Mesenteric fat pad (tissue), 1 donor: ENCODE measurements at regions not wholly inside any gene's neighbourhood (a gene's known extent, or its start where the extent isn't known, plus 50 kb on each side); places are given as distances from the start of the nearest gene placed in this dataset.
"Not testable (repeated sequence)": the region's sequence is repeated elsewhere in the genome, so short reads cannot be mapped to it uniquely, and the experiment has no call there.

ENCODE experiments used
- DNase-seq: peaks from one replicate; pipeline ENCODE4 v3.0.0-alpha.2; 2020; ENCODE audit warnings: low spot score
- donor health status: DM: yes; HTN: yes; CAD: no.

DNA sequence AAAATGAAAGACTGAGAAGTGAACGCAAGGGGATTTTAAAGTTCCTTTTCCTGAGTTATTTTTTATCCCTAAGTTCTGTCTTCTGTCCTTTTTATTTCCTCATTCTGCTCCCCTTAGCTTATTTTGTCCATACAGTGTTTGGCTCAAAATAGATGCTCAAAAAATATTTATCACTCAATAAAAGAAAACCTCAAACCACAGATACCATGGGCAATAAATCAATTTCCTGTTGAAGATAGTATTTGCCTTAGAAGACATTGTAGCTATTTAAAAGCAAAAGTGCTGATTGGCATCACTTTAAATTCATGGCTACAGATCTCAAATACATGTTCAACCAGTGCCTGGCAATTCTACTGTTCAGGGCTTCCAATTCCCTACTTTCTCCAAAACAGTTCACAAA, 316.5 kb upstream of the ADAMTS9 start:
- DNase-seq, result no peak

DNA sequence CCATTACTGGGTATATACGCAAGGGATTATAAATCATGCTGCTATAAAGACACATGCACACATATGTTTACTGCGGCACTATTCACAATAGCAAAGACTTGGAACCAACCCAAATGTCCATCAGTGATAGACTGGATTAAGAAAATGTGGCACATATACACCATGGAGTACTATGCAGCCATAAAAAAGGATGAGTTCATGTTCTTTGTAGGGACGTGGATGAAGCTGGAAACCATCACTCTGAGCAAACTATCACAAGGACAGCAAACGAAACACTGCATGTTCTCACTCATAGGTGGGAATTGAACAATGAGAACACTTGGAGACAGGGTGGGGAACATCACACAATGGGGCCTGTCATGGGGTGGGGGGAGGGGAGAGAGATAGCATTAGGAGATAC, 313.3 kb upstream of the ADAMTS9 start:
- not testable (repeated sequence) for DNase-seq

DNA sequence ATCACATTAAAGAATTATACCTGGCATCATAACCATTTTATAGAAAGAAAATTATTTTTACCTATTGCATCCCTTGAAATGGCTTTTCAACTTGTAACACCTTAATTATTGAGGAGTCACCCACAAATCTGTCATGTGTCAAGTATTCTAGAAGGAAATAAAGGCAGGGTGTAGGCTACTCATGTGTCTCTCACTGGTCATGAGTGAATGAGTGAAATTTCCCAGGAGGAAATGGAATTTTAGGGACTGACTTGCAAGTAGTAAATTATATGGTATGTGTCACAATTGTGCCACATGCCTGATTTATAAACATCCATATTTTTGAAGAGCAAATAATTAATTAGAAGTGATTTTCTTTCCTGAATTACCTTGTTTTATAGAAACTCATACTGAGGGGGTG, 310.5 kb upstream of the ADAMTS9 start:
- DNase-seq, result no peak

DNA sequence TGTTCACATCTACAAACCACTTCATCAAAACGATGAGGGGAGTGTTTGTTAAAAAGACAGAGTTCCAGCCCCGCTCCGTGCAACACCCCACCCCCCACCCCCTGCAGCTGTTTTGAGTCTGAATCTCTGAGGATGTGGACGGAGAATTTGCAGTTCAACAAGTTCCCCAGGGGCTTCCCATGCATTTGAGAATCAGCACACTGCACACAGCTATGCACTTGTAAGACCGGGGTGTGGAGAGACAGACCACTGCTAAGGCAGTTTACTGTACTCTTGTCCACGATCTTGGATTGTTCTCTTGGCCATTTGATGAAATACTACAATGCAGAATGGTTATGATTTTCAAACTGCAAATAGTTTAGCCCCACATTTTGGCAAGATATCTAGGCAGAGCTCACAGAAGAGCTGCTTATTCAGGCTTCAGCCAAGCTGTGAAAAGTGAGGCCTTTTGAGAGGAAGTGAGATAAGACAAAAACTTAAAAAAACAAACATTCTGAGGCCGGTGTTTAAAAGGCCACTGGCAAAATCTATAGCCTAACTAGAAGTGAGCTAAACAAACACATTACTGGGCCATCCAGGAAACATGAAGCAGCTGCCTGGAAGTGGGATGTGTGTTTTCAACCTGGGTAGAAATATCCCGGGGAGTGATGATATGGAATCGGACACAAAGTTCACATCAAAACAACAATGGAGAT, 308.2 kb upstream of the ADAMTS9 start:
- DNase-seq, result no peak

GRCh38 chr3:64993781-64994180, 306.0 kb upstream of the ADAMTS9 start:
- DNase-seq, result no peak

DNA sequence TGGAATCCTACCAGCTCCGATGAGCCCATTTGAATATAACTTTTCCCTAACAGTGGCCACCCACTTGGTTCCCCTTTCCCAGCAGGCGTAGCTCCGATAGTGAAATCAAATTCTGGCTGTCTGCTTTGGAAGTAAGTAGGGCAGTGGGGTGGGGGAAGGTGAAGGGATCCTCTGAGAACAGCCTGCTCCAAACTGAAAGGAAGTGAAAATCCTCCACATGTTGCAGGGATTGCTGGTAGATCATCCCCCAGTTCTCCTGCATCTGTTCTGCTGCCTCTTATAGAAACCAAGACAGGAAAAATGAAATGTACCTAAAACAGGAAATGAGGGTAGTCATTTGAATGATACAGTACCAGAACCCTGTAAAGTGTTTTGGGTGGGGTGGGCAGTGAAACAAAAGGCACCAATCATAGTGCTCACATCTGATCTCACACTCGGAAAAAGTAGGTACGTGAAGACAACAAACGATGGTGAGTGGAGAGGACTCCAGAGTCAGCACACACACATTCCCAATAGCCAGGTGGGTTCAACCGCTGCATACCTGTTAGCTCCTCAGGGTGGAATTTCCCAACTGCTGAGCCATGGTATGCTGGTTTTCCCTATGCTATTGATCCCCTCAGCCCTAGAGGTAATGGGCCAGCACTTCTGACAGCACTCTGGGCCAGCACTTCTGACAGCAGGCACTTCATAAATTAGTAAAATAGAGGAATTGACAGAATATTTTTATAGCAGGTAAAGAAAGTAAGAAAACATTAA, 304.9 kb upstream of the ADAMTS9 start:
- DNase-seq, result no peak

DNA sequence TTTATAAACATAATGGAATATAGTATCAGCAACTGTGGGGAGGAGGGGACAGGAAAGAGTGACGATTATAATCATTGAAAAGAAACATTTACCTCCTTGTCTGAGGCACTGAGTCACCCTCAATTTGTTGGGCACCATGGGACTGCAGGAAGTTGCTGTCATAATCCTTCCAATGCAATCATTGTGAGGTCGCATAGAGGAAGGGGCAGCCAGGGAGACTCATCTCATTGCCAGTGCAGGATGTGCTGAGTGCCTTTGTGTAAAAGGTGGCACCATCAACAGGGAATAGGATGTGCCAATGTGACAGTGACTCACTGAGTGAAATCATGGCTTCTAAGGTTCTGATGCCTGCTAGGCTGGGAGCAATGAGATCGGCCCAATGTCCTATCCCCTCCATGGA, 300.4 kb upstream of the ADAMTS9 start:
- DNase-seq, result no peak

GRCh38 chr3:64987726-64988125, 299.9 kb upstream of the ADAMTS9 start:
- DNase-seq, result no peak

DNA sequence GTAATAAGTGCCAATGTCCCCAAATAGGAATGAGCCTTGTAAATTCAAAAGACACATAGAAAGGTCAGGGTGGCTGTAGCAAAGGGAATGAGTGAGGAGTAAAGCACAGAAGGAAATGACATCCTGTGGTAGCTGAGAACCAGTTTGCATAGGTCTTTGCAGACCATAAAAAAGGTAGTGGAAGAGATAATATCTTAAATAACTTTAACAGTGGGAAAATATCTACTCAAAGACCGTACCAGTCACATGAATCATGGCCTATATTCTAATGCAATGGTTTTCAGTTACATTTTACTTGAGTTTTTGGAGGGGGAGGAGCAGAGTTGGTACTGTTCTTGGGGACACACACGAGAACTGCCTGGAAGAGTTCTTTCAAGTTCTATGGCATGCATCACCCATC, 297.3 kb upstream of the ADAMTS9 start:
- no peak for DNase-seq

- no peak for DNase-seq
These were observed 296.0 kb upstream of the ADAMTS9 start for GRCh38 chr3:64983583-64984359.

DNA sequence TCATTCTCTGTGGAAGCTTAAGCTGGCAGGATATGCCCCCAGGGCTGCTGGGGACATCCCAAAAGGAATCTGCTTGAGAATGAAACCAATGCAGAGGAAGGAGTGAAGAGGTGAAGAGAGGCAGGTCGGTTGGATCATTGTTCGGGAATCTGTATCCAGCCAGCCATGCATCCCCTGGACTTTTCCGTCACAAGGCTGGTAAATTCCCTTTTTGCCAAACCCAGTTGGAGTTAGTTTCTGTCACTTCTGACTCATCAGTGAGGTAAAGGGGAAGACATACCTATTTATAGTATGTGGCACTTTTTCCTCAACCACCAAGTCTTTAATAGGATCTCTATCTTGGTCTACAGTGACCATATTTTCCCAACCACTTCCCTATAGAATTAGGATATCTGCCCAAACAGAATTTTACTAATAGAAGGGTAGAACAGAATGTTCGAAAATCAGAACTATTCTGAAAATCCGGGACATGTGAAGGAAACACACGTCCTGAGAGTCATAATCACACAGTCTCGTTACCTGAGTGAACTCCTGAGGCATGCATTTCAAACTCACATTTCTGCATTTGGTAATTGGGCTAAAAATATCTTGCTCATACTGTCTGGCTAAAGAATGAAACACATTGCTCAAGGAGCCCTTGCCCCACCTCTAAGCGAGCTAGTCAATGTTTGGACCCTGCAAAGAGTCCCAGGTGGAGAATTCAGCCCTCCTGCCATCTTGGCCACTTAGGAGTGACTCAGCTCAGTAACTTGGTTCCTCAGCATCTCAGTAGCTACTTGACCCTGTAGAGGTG, 289.7 kb upstream of the ADAMTS9 start:
- no peak for DNase-seq

GRCh38 chr3:64976456-64976855, 288.7 kb upstream of the ADAMTS9 start:
- no peak for DNase-seq

GRCh38 chr3:64975147-64975546, 287.3 kb upstream of the ADAMTS9 start:
- DNase-seq, result no peak

DNA sequence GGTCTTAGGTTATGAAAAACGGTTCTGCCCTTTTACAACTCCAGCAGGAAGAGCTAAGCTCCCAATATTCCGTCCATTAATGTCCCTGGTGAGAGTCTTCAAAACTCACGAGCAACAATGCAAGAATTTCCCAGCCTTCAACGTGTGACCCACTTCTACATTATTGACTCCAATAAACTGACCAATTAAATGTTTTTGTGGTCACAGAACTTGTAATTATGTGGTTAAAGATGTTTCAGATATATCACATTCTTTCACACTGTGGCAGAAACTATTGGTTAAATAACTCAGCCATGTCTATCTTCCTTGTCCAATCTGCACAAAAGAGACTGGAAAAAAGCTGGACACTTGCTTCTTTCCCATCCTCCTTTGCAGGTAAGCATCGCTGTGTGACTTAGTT, 286.6 kb upstream of the ADAMTS9 start:
- DNase-seq, result no peak

DNA sequence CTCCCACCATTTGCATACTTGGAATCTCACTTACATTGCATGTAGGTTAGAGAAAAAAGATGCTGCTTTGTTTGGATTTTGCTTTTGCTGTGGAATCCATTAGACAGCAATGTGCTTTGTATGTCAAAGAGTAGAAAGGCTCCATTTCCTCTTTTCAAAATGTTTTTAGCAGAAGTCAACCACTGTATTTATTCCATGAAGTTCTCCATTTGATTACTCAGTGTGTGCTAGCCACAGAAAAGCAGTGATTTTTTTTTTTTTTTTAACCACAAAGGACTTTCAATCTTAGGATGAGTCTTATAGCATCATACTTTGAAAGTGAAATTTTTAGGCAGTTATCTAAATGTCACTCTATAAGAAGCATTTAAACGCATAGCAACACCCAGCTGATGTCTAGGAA, 285.0 kb upstream of the ADAMTS9 start:
- DNase-seq, result no peak

GRCh38 chr3:64971602-64972001, 283.8 kb upstream of the ADAMTS9 start:
- DNase-seq, result no peak

DNA sequence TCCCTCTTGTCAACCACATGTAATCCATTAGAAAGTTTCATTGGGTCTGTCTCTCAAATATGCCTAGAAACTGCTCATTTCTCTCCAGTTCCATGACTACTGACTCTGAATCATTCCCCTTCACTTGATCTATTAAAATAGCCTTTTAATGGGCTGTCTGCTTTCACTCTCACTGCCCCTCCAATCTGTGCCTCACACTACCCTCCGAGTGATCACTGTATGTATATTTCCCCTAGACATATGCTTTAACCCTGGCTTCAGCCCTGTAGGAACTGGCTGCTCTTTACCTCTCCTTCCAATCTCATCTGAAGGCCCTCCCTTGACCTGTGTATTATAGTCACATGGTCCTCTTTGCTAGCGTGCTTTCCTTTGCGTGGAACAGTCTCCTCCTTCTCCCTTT, 282.8 kb upstream of the ADAMTS9 start:
- no peak for DNase-seq

DNA sequence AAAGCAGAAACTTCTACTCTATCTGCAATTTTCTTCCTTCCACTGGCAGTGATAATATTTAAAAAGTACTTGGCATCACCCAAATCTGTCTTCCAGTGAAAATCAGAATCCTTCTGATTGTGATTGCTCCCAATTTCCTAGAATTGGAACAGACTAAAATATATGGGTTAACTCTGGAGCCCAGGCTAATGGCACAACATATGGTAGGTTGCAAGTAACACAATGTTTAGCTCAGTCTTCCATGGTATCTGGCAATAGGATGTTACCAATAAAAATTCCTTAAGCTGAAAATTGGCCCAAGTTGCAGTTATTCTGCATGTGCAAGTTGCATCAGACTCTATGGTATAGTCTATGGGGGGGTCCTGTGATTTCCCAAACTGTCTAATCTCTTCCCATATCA, 273.5 kb upstream of the ADAMTS9 start:
- no peak for DNase-seq

DNA sequence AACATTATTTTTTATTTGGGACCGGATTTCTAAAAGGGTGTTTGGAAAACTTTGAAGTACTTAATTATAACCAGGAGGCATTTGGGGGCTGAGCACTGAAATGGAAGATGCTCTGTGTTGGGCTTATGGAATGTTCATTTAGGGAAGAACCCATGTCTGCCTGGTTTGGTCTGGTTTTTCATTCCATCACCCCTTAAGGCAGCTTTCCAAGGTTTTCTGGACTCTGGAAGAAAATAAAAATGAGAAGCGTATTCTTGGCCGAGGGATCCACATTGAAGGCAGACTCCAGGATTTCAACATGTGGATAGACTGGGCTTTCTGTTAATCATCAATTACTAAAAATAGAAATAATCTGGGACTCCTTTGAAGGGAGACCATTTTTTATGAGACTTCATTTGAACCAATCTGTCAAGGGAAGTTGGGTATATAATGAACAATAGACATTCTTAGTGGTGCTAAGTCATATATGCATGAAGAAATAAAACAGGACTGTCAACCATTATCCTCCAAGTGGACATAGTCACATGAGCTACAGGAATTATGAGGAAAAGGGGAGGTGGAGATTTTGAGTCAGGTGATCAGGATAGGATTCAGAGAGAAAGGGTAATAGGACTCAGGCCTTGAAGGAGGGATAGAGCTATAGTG, 270.5 kb upstream of the ADAMTS9 start:
- DNase-seq, result no peak

DNA sequence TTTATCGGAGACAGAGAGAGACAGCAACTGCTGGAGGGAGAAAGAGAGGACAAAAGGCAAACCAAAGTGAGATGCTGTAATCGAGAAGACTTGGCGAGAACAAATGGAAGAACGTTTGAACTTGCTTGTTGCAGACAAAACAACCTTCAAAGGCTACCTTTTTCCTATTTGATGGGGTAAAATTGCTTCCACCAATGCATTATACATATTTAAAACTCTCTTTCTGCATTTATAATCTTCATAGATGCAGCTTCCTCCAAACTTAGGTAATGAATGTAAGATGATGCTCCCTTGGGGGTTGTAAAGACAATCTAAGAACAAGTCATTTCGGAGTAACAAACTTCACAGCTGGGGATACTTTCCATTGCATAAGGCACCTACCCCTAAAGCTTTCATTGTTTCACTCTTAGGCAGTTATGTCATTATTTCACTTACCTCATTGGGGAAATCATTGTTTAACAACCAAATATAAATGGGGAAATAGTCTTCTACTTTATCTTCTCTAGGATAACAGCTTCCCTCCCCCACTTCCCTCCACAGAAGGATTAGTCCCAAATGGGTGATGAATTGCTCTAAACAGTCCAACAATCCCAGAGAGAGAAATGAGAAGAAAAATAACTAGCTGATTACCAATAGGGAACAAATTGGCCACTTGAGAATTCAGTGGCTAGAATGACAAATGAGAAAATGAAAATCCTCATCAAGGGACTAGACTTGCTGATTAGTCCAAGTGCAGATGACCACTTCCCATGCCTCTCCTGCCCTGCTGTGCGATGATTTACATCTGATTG, 269.8 kb upstream of the ADAMTS9 start:
- no peak for DNase-seq
